ENCODE measurements at regions not wholly inside any gene's neighbourhood (a gene's known extent, or its start where the extent isn't known, plus 50 kb on each side); places are given as distances from the start of the nearest gene placed in this dataset.

DNA sequence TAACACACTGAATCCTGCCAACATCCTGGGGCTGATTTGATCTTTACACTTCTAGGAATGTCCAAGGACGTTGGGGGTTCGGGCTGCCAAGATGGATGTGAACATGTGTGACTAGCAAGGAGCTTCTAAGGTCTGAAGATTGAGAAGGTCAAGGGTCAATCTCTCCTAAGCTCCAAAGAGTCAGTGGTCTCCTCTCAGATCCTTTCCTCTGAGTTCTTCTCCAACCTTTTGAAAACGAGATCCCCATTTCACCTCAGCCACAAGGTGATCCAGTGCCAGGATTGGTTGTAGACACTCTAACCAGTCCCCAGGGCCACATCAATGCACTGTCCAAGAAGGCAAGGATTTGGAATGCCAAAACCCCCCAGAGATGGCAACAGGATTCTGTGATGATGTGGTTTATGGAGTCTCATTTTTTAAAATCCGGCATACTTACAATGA is 266.8 kb downstream of the NDUFS4 start:
- DNase-seq = no peak

DNA sequence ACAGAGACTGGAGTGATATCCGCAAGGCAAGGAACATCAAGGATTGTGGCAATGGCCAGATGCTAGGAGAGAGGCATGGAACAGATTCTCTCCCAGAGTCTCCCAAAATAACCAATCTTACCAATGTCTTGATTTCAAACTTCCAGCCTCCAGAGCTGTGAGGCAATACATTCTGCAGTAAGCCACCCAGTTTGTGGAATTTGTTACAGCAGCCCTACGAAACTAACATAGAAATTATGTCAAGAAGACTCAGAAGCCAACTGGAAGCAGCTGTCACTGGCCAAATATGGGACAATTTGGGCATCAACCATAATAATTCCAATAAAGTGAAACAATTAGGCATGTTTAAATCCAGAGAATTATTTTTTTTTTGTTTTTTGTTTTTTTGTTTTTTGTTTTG is 271.1 kb downstream of the NDUFS4 start:
- DNase-seq = no peak
